Keratinocyte (primary cell): ENCODE measurements at regions not wholly inside any gene's neighbourhood (a gene's known extent, or its start where the extent isn't known, plus 50 kb on each side); places are given as distances from the start of the nearest gene placed in this dataset.

Experiments
- DNase-seq: peaks from one replicate; pipeline ENCODE4 v3.0.0-alpha.2; 2011; ENCODE audit warnings: low read depth, missing footprints, low spot score
- FAIRE-seq: peaks from 2 replicates; lab custom pipeline; 2011; peaks lifted over from hg19 to GRCh38; lab: Jason Lieb, UNC
- H2AFZ ChIP-seq: 2 replicates; pipeline ENCODE4 v1.6.0; 2012; ENCODE audit warnings: low read length, control low read depth, inconsistent platforms; ENCODE audit not compliant: control insufficient read depth
- H3K27ac ChIP-seq: 2 replicates; pipeline ENCODE4 v1.5.1; 2011; ENCODE audit warnings: low read length; ENCODE audit not compliant: control insufficient read depth, insufficient read depth
- H3K27me3 ChIP-seq: 3 replicates; pipeline ENCODE4 v1.6.0; 2011; ENCODE audit warnings: low read length; ENCODE audit not compliant: control insufficient read depth, insufficient read depth; ENCODE audit errors: extremely low read depth
- H3K36me3 ChIP-seq, 2 experiments: 2 replicates in 1 of 2; 3 replicates in 1 of 2; pipeline ENCODE4 v1.5.1; 2011; ENCODE audit warnings: low read length in 2 of 2, mild to moderate bottlenecking in 1 of 2; ENCODE audit not compliant: control insufficient read depth in 2 of 2, insufficient read depth in 2 of 2; ENCODE audit errors: extremely low read depth in 1 of 2
- H3K4me1 ChIP-seq: 3 replicates; pipeline ENCODE4 v1.5.1; 2011; ENCODE audit warnings: low read length; ENCODE audit not compliant: control insufficient read depth, insufficient read depth; ENCODE audit errors: extremely low read depth
- H3K4me2 ChIP-seq: 3 replicates; pipeline ENCODE4 v1.6.0; 2011; ENCODE audit warnings: low read depth, low read length; ENCODE audit not compliant: control insufficient read depth, insufficient read depth; ENCODE audit errors: extremely low read depth
- H3K4me3 ChIP-seq, 3 experiments: fragments of 200-600 bp in 1 of 3; sonication (generic) in 1 of 3; 2 replicates in 2 of 3; 3 replicates in 1 of 3; pipeline ENCODE4 v1.5.1; 2011 to 2016; ENCODE audit warnings: low read length in 3 of 3, mild to moderate bottlenecking in 3 of 3, control low read depth in 2 of 3, inconsistent platforms in 1 of 3, low read depth in 1 of 3, mixed read lengths in 1 of 3, mixed run types in 1 of 3, moderate library complexity in 1 of 3; ENCODE audit not compliant: control insufficient read depth in 2 of 3, insufficient read depth in 2 of 3; ENCODE audit errors: extremely low read depth in 1 of 3
- H3K79me2 ChIP-seq: 2 replicates; pipeline ENCODE4 v1.6.0; 2012; ENCODE audit warnings: low read length; ENCODE audit not compliant: control insufficient read depth, insufficient read depth
- H3K9ac ChIP-seq: 3 replicates; pipeline ENCODE4 v1.6.0; 2011; ENCODE audit warnings: low read length; ENCODE audit not compliant: control insufficient read depth, insufficient read depth; ENCODE audit errors: extremely low read depth
- H3K9me1 ChIP-seq: 3 replicates; pipeline ENCODE4 v1.6.0; 2011; ENCODE audit warnings: low read length; ENCODE audit not compliant: control insufficient read depth, insufficient read depth; ENCODE audit errors: extremely low read depth
- H3K9me3 ChIP-seq: 2 replicates; pipeline ENCODE4 v1.5.1; 2012; ENCODE audit warnings: low read depth, low read length; ENCODE audit not compliant: control insufficient read depth
- H4K20me1 ChIP-seq: 3 replicates; pipeline ENCODE4 v1.6.0; 2011; ENCODE audit warnings: low read length; ENCODE audit not compliant: control insufficient read depth, insufficient read depth; ENCODE audit errors: extremely low read depth
- EZH2 ChIP-seq: IDR thresholded peaks from one replicate; pipeline ENCODE4 v1.6.1; 2012; ENCODE audit warnings: inconsistent platforms, mild to moderate bottlenecking, low read length, moderate library complexity
- dilution Hi-C: fragments of 300-500 bp; cut with MboI; formaldehyde crosslinking; loops from one replicate; pipeline ENCODE4 v1.7.0; 2020; ENCODE audit warnings: low sequenced_read_pairs; ENCODE audit not compliant: extremely low pct_ligation_motif_present
- TF ChIP-seq, protein P1 (sequence below), 3 experiments: IDR thresholded peaks in 1 of 3; conservative IDR thresholded peaks in 1 of 3; optimal IDR thresholded peaks in 1 of 3; 2 replicates in 2 of 3; 3 replicates in 1 of 3; pipeline versions ENCODE3 to v1.5.1; 2011; ENCODE audit warnings: low read length in 3 of 3, mild to moderate bottlenecking in 3 of 3, moderate library complexity in 2 of 3, control low read depth in 1 of 3, inconsistent platforms in 1 of 3; ENCODE audit not compliant: insufficient read depth in 2 of 3; ENCODE audit errors: extremely low read depth in 1 of 3

GRCh38 chr5:51997500-51997899, 614.3 kb downstream of the ISL1 start:
- H4K20me1 ChIP-seq = no peaks in the 10 kb centered on the region
- no peaks in the 10 kb centered on the region for H3K4me1 ChIP-seq
- FAIRE-seq = no peak
- H3K36me3 ChIP-seq = no peaks in the 10 kb centered on the region
- no peak for DNase-seq
- no peaks in the 10 kb centered on the region for H3K9me1 ChIP-seq
- no peaks in the 10 kb centered on the region for H3K9me3 ChIP-seq
- H3K9ac ChIP-seq = no peak overlapping the region
- TF ChIP-seq, protein P1, sequence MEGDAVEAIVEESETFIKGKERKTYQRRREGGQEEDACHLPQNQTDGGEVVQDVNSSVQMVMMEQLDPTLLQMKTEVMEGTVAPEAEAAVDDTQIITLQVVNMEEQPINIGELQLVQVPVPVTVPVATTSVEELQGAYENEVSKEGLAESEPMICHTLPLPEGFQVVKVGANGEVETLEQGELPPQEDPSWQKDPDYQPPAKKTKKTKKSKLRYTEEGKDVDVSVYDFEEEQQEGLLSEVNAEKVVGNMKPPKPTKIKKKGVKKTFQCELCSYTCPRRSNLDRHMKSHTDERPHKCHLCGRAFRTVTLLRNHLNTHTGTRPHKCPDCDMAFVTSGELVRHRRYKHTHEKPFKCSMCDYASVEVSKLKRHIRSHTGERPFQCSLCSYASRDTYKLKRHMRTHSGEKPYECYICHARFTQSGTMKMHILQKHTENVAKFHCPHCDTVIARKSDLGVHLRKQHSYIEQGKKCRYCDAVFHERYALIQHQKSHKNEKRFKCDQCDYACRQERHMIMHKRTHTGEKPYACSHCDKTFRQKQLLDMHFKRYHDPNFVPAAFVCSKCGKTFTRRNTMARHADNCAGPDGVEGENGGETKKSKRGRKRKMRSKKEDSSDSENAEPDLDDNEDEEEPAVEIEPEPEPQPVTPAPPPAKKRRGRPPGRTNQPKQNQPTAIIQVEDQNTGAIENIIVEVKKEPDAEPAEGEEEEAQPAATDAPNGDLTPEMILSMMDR (optimal IDR thresholded peaks at IDR 0.05 in 1 of 3, IDR thresholded peaks at IDR 0.05 in 1 of 3, conservative IDR thresholded peaks at IDR 0.05 in 1 of 3; ENCODE audit: extremely low read depth in 1 of 3, insufficient read depth in 2 of 3, low read length in 3 of 3) = no peak
- TF ChIP-seq EZH2 = no peak
- dilution Hi-C loops = no loop called here
- no peak overlapping the region for H2AFZ ChIP-seq
- H3K4me3 ChIP-seq = no peak overlapping the region
- no peaks in the 10 kb centered on the region for H3K27me3 ChIP-seq
- no peaks in the 10 kb centered on the region for H3K79me2 ChIP-seq
- no peak overlapping the region for H3K4me2 ChIP-seq
- no peak overlapping the region for H3K27ac ChIP-seq

GRCh38 chr5:51997949-51998348, 614.7 kb downstream of the ISL1 start:
- H3K4me2 ChIP-seq = no peak overlapping the region
- H3K4me3 ChIP-seq = no peak overlapping the region
- dilution Hi-C loops = no loop called here

More at GRCh38 chr5:51997949-51998348, 614.7 kb downstream of the ISL1 start:
- no peaks in the 10 kb centered on the region for H3K9me1 ChIP-seq
- H3K27me3 ChIP-seq = no peaks in the 10 kb centered on the region
- no peaks in the 10 kb centered on the region for H3K4me1 ChIP-seq
- no peaks in the 10 kb centered on the region for H3K36me3 ChIP-seq
- H2AFZ ChIP-seq = no peak overlapping the region
- DNase-seq = no peak
- TF ChIP-seq, protein P1 (optimal IDR thresholded peaks at IDR 0.05 in 1 of 3, IDR thresholded peaks at IDR 0.05 in 1 of 3, conservative IDR thresholded peaks at IDR 0.05 in 1 of 3; ENCODE audit: extremely low read depth in 1 of 3, insufficient read depth in 2 of 3, low read length in 3 of 3) = no peak
- TF ChIP-seq EZH2 = no peak
- no peak overlapping the region for H3K9ac ChIP-seq
- no peak for FAIRE-seq
- H3K79me2 ChIP-seq = no peaks in the 10 kb centered on the region
- no peaks in the 10 kb centered on the region for H4K20me1 ChIP-seq
- H3K27ac ChIP-seq = no peak overlapping the region
- no peaks in the 10 kb centered on the region for H3K9me3 ChIP-seq
